CD4-positive, alpha-beta T cell (primary cell): ENCODE measurements at regions not wholly inside any gene's neighbourhood (a gene's known extent, or its start where the extent isn't known, plus 50 kb on each side); places are given as distances from the start of the nearest gene placed in this dataset.

ENCODE experiments used
- ATAC-seq: fragments of 200-7000 bp; cut with Tn5 transposase; one replicate; pipeline ENCODE4 v1.10.0; 2022; ENCODE audit warnings: mild to moderate bottlenecking; ENCODE audit not compliant: poor library complexity
- CTCF ChIA-PET: fragments of 350-600 bp; sonication (Branson Sonifier 250); formaldehyde crosslinking; loops from one replicate; lab custom pipeline; 2021; ENCODE audit warnings: antibody characterized with exemption, inconsistent platforms; lab: Charles Lee
- POLR2A ChIA-PET: fragments of 350-600 bp; sonication (Branson Sonifier 250); formaldehyde crosslinking; loops from one replicate; lab custom pipeline; 2021; ENCODE audit warnings: antibody characterized with exemption, inconsistent platforms; lab: Charles Lee
- DNase-seq, 14 experiments: peaks; one replicate each; pipeline ENCODE4 v3.0.0-alpha.2; 2013 to 2020; ENCODE audit warnings: mixed read lengths in 2 of 14
- H3K27ac ChIP-seq, 2 donors: one replicate each; pipeline versions ENCODE4 v1.5.1 to v1.7.0; 2013; ENCODE audit warnings: low read length in 2 of 2, low read depth in 1 of 2, mild to moderate bottlenecking in 1 of 2
- H3K27me3 ChIP-seq, 2 experiments: 1 replicate in 1 of 2; 2 replicates in 1 of 2; pipeline versions ENCODE4 v1.6.1 to v1.7.0; 2013; ENCODE audit warnings: low read length in 2 of 2, control low read depth in 1 of 2, mild to moderate bottlenecking in 1 of 2, moderate library complexity in 1 of 2; ENCODE audit not compliant: insufficient read depth in 2 of 2, control insufficient read depth in 1 of 2
- H3K36me3 ChIP-seq: one replicate; pipeline ENCODE4 v1.6.1; 2013; ENCODE audit warnings: low read length, control low read depth; ENCODE audit not compliant: insufficient read depth
- H3K4me1 ChIP-seq: one replicate; pipeline ENCODE4 v1.6.1; 2013; ENCODE audit warnings: low read length, control low read depth; ENCODE audit not compliant: insufficient read depth
- H3K4me3 ChIP-seq: one replicate; pipeline ENCODE4 v1.5.1; 2013; ENCODE audit warnings: mild to moderate bottlenecking, low read length, moderate library complexity
- H3K9me3 ChIP-seq, 2 experiments: 1 replicate in 1 of 2; 2 replicates in 1 of 2; pipeline versions ENCODE4 v1.6.1 to v1.7.0; 2013; ENCODE audit warnings: low read length in 2 of 2, mild to moderate bottlenecking in 2 of 2, control low read depth in 1 of 2, moderate library complexity in 1 of 2; ENCODE audit not compliant: control insufficient read depth in 1 of 2, insufficient read depth in 1 of 2
- H3K27ac Mint-ChIP-seq: one replicate; pipeline ENCODE4 v1.8.0; 2020; ENCODE audit warnings: mixed read lengths
- H3K27me3 Mint-ChIP-seq: one replicate; pipeline ENCODE4 v1.8.0; 2021; ENCODE audit warnings: mixed read lengths
- H3K36me3 Mint-ChIP-seq: one replicate; pipeline ENCODE4 v1.8.0; 2021; ENCODE audit warnings: low read depth, mixed read lengths
- H3K4me1 Mint-ChIP-seq: one replicate; pipeline ENCODE4 v1.8.0; 2021; ENCODE audit warnings: low read depth, mixed read lengths
- H3K4me3 Mint-ChIP-seq: one replicate; pipeline ENCODE4 v1.8.0; 2020; ENCODE audit warnings: mild to moderate bottlenecking, mixed read lengths
- H3K9me3 Mint-ChIP-seq: one replicate; pipeline ENCODE4 v1.8.0; 2020; ENCODE audit warnings: mixed read lengths
- intact Hi-C, 2 experiments: fragments of 100-400 bp; cut with DNase I in 1 of 2; cut with micrococcal nuclease in 1 of 2; formaldehyde crosslinking; loops; one replicate each; pipeline versions ENCODE4 v1.15.1 to v1.9.0; 2023 to 2025; cut with DNase I, micrococcal nuclease
- TF ChIP-seq, protein P1 (sequence below): fragments of 200-600 bp; IDR thresholded peaks from one replicate; pipeline ENCODE4 v1.8.0; 2022; ENCODE audit warnings: antibody characterized with exemption, mild to moderate bottlenecking

DNA sequence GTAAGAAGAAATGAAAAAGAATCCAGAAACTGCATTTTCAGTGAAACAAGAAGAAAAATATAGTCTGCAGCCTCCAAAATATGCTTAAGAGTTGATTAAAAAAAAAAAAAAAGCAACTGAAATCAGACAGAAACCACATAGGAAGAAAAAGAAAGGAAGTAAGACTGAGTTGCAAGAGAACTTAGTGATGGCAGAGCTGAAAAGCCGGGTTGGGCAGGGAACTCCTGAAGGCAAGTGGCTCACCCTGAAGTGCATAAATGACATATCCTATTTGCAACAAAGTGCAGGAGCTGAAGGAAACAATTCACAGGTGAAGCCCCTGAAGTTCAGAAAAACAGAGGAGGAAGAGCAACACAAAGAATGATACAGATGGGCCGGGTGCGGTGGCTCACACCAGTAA, 108.8 kb upstream of the SLC25A36 start:
- Histone ChIP-seq H3K9me3 (no peaks in the 10 kb centered on the region), H3K27me3 (no peaks in the 10 kb centered on the region), H3K27ac (no peak overlapping the region), H3K36me3 (no peaks in the 10 kb centered on the region), H3K4me3 (no peak overlapping the region), H3K4me1 (no peaks in the 10 kb centered on the region)
- CTCF ChIA-PET = no interaction called here
- TF ChIP-seq, protein P1, sequence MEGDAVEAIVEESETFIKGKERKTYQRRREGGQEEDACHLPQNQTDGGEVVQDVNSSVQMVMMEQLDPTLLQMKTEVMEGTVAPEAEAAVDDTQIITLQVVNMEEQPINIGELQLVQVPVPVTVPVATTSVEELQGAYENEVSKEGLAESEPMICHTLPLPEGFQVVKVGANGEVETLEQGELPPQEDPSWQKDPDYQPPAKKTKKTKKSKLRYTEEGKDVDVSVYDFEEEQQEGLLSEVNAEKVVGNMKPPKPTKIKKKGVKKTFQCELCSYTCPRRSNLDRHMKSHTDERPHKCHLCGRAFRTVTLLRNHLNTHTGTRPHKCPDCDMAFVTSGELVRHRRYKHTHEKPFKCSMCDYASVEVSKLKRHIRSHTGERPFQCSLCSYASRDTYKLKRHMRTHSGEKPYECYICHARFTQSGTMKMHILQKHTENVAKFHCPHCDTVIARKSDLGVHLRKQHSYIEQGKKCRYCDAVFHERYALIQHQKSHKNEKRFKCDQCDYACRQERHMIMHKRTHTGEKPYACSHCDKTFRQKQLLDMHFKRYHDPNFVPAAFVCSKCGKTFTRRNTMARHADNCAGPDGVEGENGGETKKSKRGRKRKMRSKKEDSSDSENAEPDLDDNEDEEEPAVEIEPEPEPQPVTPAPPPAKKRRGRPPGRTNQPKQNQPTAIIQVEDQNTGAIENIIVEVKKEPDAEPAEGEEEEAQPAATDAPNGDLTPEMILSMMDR = no peak
- peak in 3 of 14 experiments; percentile 3 to 12 (median 11) for DNase-seq
- H3K27me3 Mint-ChIP-seq = peaks cover 15% of the 10 kb centered on the region
- intact Hi-C loops = no loop called here
- H3K9me3 Mint-ChIP-seq = no peaks in the 10 kb centered on the region
- no peak overlapping the region for H3K4me3 Mint-ChIP-seq
- no peaks in the 10 kb centered on the region for H3K36me3 Mint-ChIP-seq
- ATAC-seq = no peak
- peaks cover 6% of the 10 kb centered on the region for H3K4me1 Mint-ChIP-seq
- POLR2A ChIA-PET = no interaction called here
- no peak overlapping the region for H3K27ac Mint-ChIP-seq

DNA sequence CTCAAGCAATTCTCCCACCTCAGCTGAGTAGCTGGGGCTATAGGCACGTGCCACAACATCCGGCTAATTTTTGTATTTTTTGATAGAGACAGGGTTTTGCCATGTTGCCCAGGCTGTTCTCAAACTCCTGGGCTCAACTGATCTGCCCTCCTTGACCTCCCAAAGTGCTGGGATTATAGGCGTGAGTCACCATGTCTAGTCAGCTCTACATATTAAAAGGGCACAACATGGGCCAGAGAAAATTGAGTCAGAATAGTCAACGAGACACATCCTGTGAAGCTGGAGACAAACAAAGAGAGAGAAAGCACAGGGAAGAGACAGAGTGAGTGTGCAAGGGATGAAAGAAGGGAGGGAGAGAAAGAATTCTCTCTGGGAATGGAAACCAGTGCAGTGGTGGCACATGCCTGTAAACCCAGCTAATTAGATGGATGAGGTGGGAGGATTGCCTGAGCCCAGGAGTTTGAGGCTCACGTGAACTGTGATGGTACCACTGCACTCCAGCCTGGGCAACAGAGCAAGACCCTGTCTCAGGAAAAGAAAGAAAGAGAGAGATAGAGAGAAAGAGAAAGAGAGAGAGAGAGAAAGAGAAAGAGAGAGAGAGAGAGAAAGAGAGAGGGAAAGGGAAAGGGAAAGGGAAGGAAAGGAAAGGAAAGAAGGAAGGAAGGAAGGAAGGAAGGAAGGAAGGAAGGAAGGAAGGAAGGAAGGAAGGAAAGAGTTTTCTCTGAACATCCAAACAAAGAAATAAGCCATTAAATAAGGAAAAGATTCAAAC, 107.2 kb upstream of the SLC25A36 start:
- ChIA-PET POLR2A (no interaction called here), CTCF (no interaction called here)
- no peaks in the 10 kb centered on the region for H3K4me1 ChIP-seq
- H3K27ac Mint-ChIP-seq = no peak overlapping the region
- TF ChIP-seq, protein P1 = no peak
- no peaks in the 10 kb centered on the region for H3K36me3 Mint-ChIP-seq
- no peak overlapping the region for H3K27ac ChIP-seq
- H3K27me3 Mint-ChIP-seq = peaks cover 15% of the 10 kb centered on the region
- H3K4me3 Mint-ChIP-seq = no peak overlapping the region
- no peaks in the 10 kb centered on the region for H3K27me3 ChIP-seq
- H3K4me3 ChIP-seq = no peak overlapping the region
- DNase-seq (no peak), ATAC-seq (no peak)
- no peaks in the 10 kb centered on the region for H3K9me3 Mint-ChIP-seq
- no peaks in the 10 kb centered on the region for H3K9me3 ChIP-seq
- peaks cover 6% of the 10 kb centered on the region for H3K4me1 Mint-ChIP-seq
- no peaks in the 10 kb centered on the region for H3K36me3 ChIP-seq
- intact Hi-C loops = no loop called here

DNA sequence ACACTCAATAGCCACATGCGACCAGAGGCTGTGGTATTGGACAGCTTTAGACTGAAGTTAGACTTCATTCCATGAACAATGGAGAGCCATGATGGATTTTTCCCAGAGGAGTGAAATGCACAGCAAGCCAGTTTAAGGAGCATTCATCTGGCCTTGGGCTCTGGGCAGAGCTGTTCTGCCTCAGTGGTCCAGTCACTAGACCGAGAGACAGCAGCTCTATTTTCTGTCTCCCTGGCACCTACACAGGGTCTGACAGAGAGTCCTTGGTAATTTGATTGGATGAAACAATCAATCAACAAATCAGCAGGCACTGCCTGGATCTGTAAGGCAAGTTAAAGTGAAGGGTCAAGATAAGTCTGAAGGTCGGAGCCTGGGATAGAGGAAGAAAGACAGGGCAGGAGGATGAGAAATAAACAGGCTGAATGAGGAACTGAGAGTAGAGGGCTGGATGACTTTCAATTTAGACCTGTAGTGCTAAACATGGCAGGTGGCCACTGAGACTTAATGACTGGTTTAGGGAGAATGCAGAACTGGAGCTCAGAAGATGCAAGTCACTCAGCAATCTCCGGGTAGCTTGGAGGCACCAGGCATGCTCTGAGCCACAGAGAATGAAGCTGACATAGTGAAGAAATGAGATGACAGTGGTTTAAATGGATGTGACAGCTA, 98.5 kb upstream of the SLC25A36 start:
- H3K4me1 Mint-ChIP-seq = peaks cover 12% of the 10 kb centered on the region
- intact Hi-C loops = no loop called here
- H3K36me3 Mint-ChIP-seq = no peaks in the 10 kb centered on the region
- H3K9me3 ChIP-seq = no peaks in the 10 kb centered on the region
- H3K4me3 ChIP-seq = no peak overlapping the region
- no peak overlapping the region for H3K4me3 Mint-ChIP-seq
- no peak for ATAC-seq
- TF ChIP-seq, protein P1 = no peak
- H3K27ac Mint-ChIP-seq = no peak overlapping the region
- no peaks in the 10 kb centered on the region for H3K9me3 Mint-ChIP-seq
- H3K4me1 ChIP-seq = no peaks in the 10 kb centered on the region
- peak in 3 of 14 experiments; percentile 11 to 33 (median 28) for DNase-seq
- no peaks in the 10 kb centered on the region for H3K27me3 Mint-ChIP-seq
- ChIA-PET CTCF (no interaction called here), POLR2A (no interaction called here)
- no peaks in the 10 kb centered on the region for H3K27me3 ChIP-seq
- no peaks in the 10 kb centered on the region for H3K36me3 ChIP-seq
- no peak overlapping the region for H3K27ac ChIP-seq
